Amniotic stem cell (primary cell): ENCODE measurements at regions not wholly inside any gene's neighbourhood (a gene's known extent, or its start where the extent isn't known, plus 50 kb on each side); places are given as distances from the start of the nearest gene placed in this dataset.

Source experiments
- DNase-seq: peaks from one replicate; lab custom pipeline; 2025; lab: John Stamatoyannopoulos, UW

DNA sequence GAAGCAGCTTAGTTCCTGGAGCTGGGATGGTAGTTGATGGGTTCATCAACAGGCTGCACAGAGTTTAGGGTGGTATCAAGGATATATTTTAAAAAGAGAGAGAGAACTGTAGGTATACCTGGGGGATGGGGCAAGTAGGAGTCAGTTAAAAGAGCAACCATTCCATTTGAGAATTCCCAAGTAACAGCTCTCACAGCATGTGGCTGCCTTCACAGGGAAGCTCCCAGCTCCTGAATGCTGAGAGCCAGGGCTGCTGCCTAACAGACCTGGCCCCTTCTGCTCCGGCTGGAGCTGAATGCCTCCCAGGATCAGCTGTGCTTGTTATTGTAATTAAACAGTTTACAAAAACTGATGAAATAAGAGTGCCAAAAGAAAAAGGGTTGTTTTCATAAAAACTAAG lies 58.8 kb upstream of the GPR26 start:
- no peak for DNase-seq

DNA sequence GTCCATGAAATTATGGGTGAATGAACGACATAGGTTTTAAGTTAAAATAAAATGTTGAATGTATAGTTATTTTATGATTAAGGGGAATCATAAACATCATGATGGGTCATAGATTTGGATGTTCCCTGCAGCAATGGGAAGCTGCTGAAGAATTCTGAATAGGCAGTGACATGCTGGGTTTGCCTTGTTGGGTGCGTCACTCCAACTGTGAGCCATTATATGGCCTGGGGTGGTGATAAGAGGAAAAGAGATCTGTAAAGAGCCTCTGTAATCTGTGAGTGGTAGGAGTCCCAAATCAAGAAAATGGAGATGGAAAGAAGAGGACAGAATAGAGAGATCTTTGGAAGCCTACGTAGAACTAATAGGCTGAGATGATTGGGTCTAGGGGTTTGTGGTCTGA lies 58.1 kb upstream of the GPR26 start:
- no peak for DNase-seq

DNA sequence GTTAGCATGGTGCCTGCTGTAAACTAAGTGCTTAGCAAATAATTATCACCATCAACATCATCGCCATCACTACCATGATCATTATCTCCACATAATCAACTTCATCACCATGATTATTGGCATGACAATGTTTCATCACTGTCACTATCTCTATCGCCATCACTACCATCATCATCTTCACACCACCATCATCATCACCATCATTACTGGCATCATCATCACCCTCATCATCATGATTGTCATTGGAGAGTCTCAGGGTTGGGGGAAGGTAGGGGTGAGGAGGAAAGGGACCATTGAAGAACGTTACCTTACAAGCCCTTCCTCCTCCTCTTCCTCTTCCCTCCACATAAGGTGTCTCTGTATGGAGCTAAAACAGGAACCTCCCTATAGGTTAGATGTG lies 54.9 kb upstream of the GPR26 start:
- no peak for DNase-seq

DNA sequence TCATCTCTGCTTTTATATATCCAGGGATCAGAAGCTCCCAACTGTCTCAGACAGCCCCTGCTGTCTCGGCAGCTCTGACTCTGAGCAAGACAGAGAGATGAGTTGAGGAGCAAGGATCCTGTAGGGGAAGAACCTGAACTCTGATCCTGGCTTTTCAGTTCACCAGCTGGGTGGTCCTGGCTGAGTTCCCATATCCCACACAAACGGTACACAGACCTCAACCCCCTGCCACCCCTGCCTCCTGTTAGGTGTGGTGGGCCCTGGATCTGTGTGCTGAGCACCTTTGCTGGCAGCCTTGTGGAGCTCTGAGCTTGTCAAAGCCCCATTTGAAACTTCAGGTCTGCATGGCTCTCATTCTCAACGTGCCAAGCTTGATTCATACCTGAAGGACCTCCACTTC lies 54.3 kb upstream of the GPR26 start:
- no peak for DNase-seq

DNA sequence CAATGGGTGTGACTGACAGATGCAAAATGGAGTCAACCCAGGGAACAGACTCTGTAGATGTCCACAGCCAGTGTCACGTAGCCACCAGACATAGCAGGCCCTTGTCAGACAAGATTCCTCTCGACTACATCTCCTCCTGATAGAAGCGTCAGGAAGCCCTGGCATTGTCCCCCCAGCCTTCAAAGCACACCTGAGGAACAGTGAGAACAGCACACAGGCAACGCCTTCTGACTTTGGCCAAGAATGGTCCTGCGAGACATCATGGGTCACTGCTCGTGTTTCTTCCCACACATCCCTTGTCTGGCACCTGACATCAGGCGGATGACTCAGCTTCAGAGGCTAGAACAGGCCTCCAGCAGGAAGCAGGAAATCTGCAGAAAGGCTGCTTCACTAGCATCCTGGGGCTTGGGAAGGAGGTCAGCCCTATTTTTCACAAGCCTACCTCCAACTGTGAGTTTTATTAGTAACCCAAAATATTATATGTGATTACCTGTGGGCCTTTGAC lies 52.8 kb upstream of the GPR26 start:
- DNase-seq = no peak

DNA sequence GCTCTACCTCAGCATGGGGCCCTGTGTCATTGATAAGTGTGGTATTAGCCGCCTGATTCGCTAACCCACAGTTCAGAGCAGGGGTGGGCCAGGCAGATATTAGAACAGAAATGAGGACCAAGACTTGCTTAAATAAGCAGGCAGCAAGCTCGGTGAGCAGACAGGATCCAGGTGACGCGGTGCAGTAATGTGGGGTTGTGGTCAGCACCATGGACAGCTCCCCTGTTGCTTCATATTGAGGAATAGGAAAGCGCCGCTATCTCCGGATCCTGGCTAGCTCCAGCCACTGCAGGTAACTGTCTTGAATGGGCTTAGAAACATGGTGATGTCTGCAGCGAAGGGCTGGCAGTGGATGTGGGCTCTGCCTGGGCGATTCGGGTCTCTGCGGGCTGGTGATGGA lies 51.3 kb upstream of the GPR26 start:
- DNase-seq = peak; percentile 50
